Hepatocyte (in vitro differentiated cells): ENCODE measurements at regions not wholly inside any gene's neighbourhood (a gene's known extent, or its start where the extent isn't known, plus 50 kb on each side); places are given as distances from the start of the nearest gene placed in this dataset.

Experiments
- DNase-seq: peaks from one replicate; pipeline ENCODE4 v3.0.0-alpha.2; 2016; ENCODE audit warnings: low spot score
- H2AFZ ChIP-seq: fragments of 200-600 bp; sonication (generic); 2 replicates; pipeline ENCODE4 v1.6.0; 2016; ENCODE audit warnings: antibody characterized with exemption, mild to moderate bottlenecking
- H3K27ac ChIP-seq: fragments of 200-600 bp; sonication (generic); 2 replicates; pipeline ENCODE4 v1.5.1; 2016; ENCODE audit warnings: mild to moderate bottlenecking
- H3K27me3 ChIP-seq: fragments of 200-600 bp; sonication (generic); 2 replicates; pipeline ENCODE4 v1.6.1; 2016
- H3K36me3 ChIP-seq: fragments of 200-600 bp; sonication (generic); replicated peaks from 2 replicates; pipeline ENCODE4 v1.5.1; 2016; ENCODE audit warnings: low read depth; ENCODE audit not compliant: insufficient read depth
- H3K4me1 ChIP-seq: fragments of 200-600 bp; sonication (generic); 2 replicates; pipeline ENCODE4 v1.5.1; 2016; ENCODE audit warnings: mild to moderate bottlenecking, moderate library complexity; ENCODE audit not compliant: insufficient read depth
- H3K4me2 ChIP-seq: fragments of 200-600 bp; sonication (generic); 2 replicates; pipeline ENCODE4 v1.6.0; 2016
- H3K4me3 ChIP-seq: fragments of 200-600 bp; sonication (generic); 2 replicates; pipeline ENCODE4 v1.5.1; 2016; ENCODE audit warnings: mild to moderate bottlenecking
- H3K79me2 ChIP-seq: fragments of 200-600 bp; sonication (generic); 2 replicates; pipeline ENCODE4 v1.6.0; 2017; ENCODE audit warnings: mild to moderate bottlenecking
- H3K9me2 ChIP-seq: fragments of 200-600 bp; sonication (generic); replicated peaks from 2 replicates; pipeline ENCODE4 v1.6.0; 2017; ENCODE audit warnings: mild to moderate bottlenecking; ENCODE audit not compliant: insufficient read depth
- H3K9me3 ChIP-seq: fragments of 200-600 bp; sonication (generic); 2 replicates; pipeline ENCODE4 v1.5.1; 2016; ENCODE audit warnings: low read depth, mild to moderate bottlenecking
- H4K20me1 ChIP-seq: fragments of 200-600 bp; sonication (generic); 2 replicates; pipeline ENCODE4 v1.6.0; 2016; ENCODE audit warnings: mild to moderate bottlenecking; ENCODE audit not compliant: insufficient read depth, poor library complexity, severe bottlenecking
- EZH2 ChIP-seq: fragments of 200-600 bp; sonication (generic); IDR thresholded peaks from 2 replicates; pipeline ENCODE4 v1.6.1; 2016; ENCODE audit warnings: antibody characterized with exemption, mild to moderate bottlenecking, borderline replicate concordance
- EZH2phosphoT487 ChIP-seq: fragments of 200-600 bp; sonication (generic); IDR thresholded peaks from one replicate; pipeline ENCODE4 v1.6.1; 2018; ENCODE audit warnings: antibody characterized with exemption, mild to moderate bottlenecking, low read depth, moderate library complexity; ENCODE audit not compliant: unreplicated experiment, severe bottlenecking
- WGBS: methylation state at CpG from one replicate; pipeline ENCODE4 v1.1.6; 2016; ENCODE audit warnings: low lambda C conversion rate; ENCODE audit errors: missing lambda C conversion rate; 5-methylcytosine and 5-hydroxymethylcytosine counted together
- TF ChIP-seq, protein P1 (sequence below): fragments of 200-600 bp; sonication (generic); IDR thresholded peaks from 2 replicates; pipeline ENCODE4 v1.5.1; 2016; ENCODE audit warnings: antibody characterized with exemption, mild to moderate bottlenecking; ENCODE audit not compliant: poor library complexity

DNA sequence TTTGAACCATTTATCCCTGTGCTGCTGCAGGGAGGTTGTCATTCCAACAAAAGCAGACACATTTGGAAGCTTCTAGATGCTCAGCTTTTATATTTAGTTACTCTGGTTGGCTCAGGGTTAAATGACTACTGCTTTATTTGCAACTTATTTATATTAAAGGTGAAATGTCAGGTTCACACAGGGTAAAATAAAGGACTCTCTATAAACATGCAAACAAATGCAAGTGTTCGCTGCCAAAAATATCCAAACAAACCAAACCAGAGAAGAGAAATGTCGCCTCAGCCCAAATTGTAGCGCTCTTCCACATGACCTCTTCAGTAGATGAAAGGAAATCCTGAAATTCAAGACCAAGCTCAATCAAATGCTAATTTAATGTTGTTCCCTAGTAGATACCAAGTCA is 57.0 kb upstream of the LIFR start:
- Histone ChIP-seq H3K4me1 (peaks cover 13% of the 10 kb centered on the region), H3K27ac (no peak overlapping the region)

DNA sequence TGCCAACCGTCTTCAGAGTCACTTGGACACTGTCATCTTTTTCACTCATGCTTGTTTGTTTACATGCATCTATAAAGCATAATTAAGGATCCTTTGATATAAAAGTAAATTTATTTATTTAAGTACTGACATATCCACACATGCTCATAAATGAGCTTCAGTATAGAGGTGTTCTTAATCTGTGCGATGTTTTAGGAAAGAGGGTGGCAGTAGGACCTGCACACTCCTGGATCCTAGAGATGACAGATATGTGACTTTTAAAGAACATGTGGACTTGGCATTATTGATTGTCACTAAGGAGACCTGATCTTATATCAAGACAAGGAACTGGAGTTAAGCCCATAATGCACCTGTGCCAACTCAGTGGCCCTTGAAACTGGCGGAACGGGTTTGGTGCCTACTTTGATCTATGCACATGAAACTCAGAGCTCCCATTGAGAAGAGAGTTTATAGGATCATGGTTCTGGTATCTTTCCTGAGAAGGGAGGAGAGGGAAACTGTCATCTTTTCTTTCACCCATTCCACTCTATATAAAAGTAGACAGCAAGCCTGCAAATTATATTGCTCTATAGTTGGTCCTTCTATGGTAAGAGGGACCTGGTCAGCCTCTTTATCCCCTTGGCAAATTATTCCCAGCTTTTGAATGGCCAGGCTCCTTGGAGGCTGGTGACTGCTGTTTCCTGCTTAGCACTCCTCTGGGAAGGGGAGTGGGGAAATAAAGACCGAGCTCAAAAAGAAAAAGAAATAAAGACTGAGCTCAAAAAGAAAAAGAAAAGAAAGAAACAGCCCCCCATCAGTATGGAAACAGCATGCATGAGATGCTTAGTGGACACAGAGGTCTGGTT is 57.8 kb upstream of the LIFR start:
- TF ChIP-seq EZH2phosphoT487 (no peak), EZH2 (no peak)
- TF ChIP-seq, protein P1, sequence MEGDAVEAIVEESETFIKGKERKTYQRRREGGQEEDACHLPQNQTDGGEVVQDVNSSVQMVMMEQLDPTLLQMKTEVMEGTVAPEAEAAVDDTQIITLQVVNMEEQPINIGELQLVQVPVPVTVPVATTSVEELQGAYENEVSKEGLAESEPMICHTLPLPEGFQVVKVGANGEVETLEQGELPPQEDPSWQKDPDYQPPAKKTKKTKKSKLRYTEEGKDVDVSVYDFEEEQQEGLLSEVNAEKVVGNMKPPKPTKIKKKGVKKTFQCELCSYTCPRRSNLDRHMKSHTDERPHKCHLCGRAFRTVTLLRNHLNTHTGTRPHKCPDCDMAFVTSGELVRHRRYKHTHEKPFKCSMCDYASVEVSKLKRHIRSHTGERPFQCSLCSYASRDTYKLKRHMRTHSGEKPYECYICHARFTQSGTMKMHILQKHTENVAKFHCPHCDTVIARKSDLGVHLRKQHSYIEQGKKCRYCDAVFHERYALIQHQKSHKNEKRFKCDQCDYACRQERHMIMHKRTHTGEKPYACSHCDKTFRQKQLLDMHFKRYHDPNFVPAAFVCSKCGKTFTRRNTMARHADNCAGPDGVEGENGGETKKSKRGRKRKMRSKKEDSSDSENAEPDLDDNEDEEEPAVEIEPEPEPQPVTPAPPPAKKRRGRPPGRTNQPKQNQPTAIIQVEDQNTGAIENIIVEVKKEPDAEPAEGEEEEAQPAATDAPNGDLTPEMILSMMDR = no peak
- no peak for DNase-seq
- Histone ChIP-seq H3K36me3 (no peaks in the 10 kb centered on the region), H3K27ac (no peak overlapping the region), H2AFZ (no peak overlapping the region), H3K4me3 (no peak overlapping the region), H3K4me1 (peaks cover 5% of the 10 kb centered on the region), H3K9me2 (no peaks in the 10 kb centered on the region), H3K79me2 (no peaks in the 10 kb centered on the region), H3K9me3 (peaks cover 12% of the 10 kb centered on the region), H3K4me2 (no peak overlapping the region), H3K27me3 (no peaks in the 10 kb centered on the region), H4K20me1 (no peaks in the 10 kb centered on the region)
- WGBS = 80% methylated on average over 5 of the region's 5 CpGs

More for the DNA sequence above, 57.0 kb upstream of the LIFR start:
- no peak overlapping the region for H3K4me3 ChIP-seq
- H3K36me3 ChIP-seq = no peaks in the 10 kb centered on the region
- H2AFZ ChIP-seq = no peak overlapping the region
- H3K4me2 ChIP-seq = no peak overlapping the region
- no peak for DNase-seq
- H4K20me1 ChIP-seq = no peaks in the 10 kb centered on the region
- no peaks in the 10 kb centered on the region for H3K27me3 ChIP-seq
- H3K9me2 ChIP-seq = no peaks in the 10 kb centered on the region
- TF ChIP-seq EZH2phosphoT487 = no peak
- TF ChIP-seq EZH2 = no peak
- TF ChIP-seq, protein P1 = no peak
- H3K79me2 ChIP-seq = no peaks in the 10 kb centered on the region
- peaks cover 9% of the 10 kb centered on the region for H3K9me3 ChIP-seq
- 95% methylated on average over 3 of the region's 3 CpGs for WGBS

DNA sequence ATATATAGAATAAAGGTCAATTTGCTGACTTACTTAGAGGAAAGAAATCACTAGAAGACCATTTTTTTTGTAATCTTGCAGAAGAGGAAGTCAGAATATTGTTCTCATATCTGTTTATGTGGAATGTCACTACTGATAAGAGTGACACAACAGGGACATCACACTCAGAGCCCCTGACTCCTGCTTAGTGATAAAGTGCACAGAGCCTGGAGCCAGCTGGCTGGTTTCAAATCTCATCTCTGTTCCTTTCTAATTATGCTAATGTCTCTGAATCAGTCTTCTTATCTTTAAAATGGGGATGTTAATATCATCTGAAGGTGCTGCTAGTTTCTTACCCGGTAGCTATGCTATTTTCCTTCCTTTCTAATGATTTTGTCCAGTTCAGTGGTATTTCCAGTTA is 58.6 kb upstream of the LIFR start:
- Histone ChIP-seq H3K4me2 (no peak overlapping the region), H3K79me2 (no peaks in the 10 kb centered on the region), H4K20me1 (no peaks in the 10 kb centered on the region), H3K27ac (no peak overlapping the region), H2AFZ (no peak overlapping the region), H3K36me3 (no peaks in the 10 kb centered on the region), H3K9me3 (peaks cover 12% of the 10 kb centered on the region), H3K27me3 (no peaks in the 10 kb centered on the region), H3K9me2 (no peaks in the 10 kb centered on the region), H3K4me3 (no peak overlapping the region), H3K4me1 (no peaks in the 10 kb centered on the region)
- WGBS = 83% methylated on average over 1 of the region's 1 CpG
- DNase-seq = no peak
- TF ChIP-seq EZH2 (no peak), EZH2phosphoT487 (no peak)
- TF ChIP-seq, protein P1 = no peak
